HG03342 (cell line): ENCODE measurements at regions not wholly inside any gene's neighbourhood (a gene's known extent, or its start where the extent isn't known, plus 50 kb on each side); places are given as distances from the start of the nearest gene placed in this dataset.

Source experiments
- ATAC-seq: cut with Tn5 transposase; IDR thresholded peaks from one replicate; pipeline ENCODE4 v1.9.1; 2021; ENCODE audit warnings: mild to moderate bottlenecking, moderate library complexity; ENCODE audit not compliant: unreplicated experiment

GRCh38 chr4:162659716-162660115 is 495.9 kb upstream of the FSTL5 start:
- ATAC-seq: no peak

DNA sequence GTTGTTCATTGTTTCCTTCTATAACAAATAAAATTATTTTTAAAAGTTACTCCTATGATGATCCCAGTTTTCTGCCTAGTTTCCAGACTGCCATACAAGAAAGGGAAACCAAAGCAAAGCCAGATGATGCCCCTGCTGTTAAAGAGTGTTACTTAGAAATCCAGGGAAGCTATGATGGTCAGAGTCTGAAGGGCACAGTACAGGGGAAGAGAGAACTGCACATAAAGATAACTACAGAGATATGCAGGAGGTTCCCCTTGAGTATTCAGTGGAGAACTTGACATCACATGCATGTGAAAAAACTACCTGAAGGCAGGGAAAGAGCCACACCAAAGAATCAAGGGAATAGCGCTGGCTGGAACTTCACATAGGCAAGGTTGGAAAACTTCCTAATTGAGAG is 494.2 kb upstream of the FSTL5 start:
- no peak for ATAC-seq

GRCh38 chr4:162650166-162650565 is 486.4 kb upstream of the FSTL5 start:
- ATAC-seq: no peak

DNA sequence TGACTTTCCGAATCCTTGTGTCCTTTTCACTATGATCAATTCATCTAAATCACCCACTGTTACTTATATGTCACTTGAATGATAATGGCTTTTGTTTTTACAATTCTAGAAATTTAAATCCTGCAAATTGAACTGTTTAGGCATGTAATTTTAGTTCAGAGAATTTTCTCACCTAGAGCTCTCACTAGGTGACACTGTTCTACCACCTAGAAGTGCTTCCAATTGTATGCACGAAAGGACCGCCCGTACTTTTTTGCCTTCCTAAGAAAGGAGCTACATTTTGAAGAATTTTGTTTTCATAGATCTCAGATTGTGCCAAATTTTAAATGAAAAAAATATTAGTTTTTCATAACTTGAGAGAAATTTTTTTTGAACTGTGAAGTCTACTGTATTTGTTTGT is 481.6 kb upstream of the FSTL5 start:
- ATAC-seq: no peak

- ATAC-seq: no peak
These were observed 480.5 kb upstream of the FSTL5 start for GRCh38 chr4:162644346-162644745.

- no peak for ATAC-seq
These were observed 476.4 kb upstream of the FSTL5 start for GRCh38 chr4:162640152-162640551.

DNA sequence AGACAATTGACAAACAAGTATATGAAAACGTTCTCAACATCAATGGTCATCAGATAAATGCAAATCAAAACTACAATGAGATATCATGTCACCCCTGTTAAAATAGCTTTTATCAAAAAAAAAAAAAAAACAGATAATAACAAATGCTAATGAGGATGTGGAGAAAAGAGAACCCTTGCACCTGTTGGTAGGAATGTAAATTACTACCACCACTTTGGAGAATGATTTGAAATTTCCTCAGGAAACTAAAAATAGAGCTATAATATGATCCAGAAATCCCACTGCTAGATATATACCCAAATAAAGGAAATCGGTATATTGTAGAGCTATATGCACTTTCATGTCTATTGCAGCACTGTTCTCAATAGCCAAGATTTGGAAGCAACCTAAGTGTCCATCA is 470.6 kb upstream of the FSTL5 start:
- ATAC-seq: no peak

GRCh38 chr4:162622664-162623063 is 458.9 kb upstream of the FSTL5 start:
- no peak for ATAC-seq

DNA sequence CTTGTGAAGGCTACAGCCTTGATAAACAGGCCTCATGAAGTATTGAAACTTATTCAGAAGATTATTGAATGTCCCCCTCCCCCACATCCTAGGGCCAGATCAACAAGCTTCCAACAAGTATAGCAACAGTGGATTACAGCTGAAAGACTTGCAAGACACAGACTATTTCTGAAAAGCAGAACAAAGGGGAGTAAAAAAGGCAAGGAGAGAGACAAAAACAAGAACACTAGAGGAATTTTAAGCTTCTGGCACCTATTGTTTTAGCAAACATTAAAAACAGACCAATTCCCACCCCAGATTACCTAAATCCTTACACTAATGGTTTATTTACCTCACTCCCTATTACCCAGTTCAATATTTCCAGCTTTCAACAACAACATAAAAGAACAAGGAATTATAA is 446.3 kb upstream of the FSTL5 start:
- no peak for ATAC-seq

- ATAC-seq: no peak
These were observed 422.5 kb upstream of the FSTL5 start for GRCh38 chr4:162586266-162586665.

DNA sequence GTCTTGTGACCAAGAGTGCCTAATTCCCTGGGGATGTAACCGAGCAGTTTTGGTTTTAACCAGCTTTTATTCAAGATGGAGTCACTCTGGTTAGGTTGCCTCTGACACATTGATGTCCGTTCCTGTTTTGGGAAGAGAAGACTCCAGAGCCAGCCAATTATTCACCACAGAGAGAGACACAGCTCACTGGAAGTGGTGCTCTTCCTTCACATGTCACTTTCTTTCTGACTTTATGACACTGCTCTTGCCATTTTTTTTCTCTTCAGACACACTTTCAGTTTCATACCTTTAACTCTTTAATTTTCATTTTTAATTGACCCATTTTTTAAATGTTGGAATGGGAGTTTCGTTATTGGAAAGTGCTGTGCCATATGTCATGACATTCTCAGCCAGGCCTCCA is 418.4 kb upstream of the FSTL5 start:
- no peak for ATAC-seq

DNA sequence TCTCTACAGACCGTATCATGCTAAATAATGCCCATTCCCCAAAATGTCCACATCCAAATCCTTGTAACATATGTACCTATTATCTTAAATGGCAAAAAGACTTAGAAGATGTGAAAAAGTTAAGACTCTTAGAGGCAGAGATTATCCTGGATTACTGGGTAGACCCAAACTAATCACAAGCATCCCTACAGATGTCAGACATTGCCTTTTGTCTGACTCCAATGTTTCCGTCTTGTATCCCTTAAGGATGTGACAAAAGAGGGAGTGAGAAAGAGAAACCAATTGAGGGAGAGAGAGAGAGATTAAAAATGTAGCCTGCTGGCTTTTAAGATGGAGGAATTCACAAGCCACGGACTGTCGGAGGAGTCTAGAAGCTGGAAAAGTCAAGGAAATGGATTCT is 401.9 kb upstream of the FSTL5 start:
- no peak for ATAC-seq

- ATAC-seq: no peak
These were observed 396.3 kb upstream of the FSTL5 start for GRCh38 chr4:162560073-162560472.

DNA sequence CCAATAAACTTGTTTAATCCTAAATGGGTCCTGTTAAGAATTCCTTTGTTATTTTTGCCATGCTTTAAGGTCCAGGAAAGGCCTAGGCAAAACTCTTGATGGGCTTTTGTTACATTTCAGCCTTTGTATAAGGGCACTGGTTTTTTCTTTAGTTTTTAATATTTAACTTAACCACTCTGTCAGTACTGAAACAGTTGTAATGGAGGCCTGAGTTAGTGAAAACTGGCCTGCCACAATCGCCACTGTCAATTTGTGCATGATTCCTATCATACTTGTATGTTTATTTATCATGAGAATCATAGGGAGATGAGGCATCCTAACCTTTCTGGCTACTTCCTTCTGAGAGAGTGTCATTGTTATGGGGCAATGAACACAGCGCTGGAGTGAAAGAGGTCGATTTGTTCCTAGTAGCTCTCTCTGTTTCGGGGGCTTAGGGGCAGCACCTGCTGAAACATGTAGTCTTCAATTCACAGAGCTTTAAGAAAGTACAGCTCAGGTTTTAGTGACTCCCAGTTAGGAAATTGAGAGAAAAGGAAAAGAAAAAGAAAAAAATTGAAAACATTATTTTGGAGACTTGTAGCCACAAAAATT is 393.8 kb upstream of the FSTL5 start:
- ATAC-seq: no peak

- no peak for ATAC-seq
These were observed 371.3 kb upstream of the FSTL5 start for GRCh38 chr4:162535121-162535520.

- ATAC-seq: no peak
These were observed 359.4 kb upstream of the FSTL5 start for GRCh38 chr4:162523171-162523570.

DNA sequence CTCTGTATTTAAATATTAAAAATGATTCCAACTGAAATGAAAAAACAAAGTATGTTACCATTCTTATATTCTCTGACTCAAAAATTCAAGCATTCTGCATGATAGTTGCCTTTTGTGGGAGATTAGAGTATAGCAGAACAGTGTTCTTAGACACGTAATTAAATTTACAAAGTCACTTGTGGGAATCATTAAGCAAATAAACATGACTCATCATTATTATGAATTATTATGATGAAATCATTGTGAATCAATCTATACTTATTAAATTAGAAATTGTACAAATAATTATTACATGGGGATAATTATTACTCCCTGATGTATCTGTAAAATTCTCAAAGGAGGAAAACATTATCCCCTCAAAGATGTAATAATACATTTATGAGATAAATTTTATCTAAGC is 358.9 kb upstream of the FSTL5 start:
- no peak for ATAC-seq

GRCh38 chr4:162510937-162511336 is 347.1 kb upstream of the FSTL5 start:
- no peak for ATAC-seq

GRCh38 chr4:162510115-162510514 is 346.3 kb upstream of the FSTL5 start:
- ATAC-seq: no peak

DNA sequence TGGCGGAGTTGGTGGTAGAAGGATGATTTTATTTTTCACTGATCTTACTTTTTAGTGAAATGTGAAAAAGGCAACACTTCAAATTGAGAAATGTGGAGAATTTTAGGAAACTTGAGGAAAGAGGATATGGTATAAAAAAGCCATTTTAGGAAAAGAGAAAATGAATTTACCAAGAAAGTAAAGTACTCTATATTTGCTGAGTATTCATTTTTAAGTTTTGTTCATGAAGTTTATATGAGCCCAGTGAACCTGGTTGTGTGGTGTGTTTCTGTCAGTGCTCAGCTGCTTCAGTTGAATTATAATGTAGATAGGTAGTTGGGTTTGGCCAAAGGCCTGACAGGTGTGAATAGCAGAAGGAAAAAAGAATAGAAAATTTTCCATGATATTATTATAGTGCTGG is 345.5 kb upstream of the FSTL5 start:
- no peak for ATAC-seq

GRCh38 chr4:162506253-162506652 is 342.5 kb upstream of the FSTL5 start:
- ATAC-seq: no peak

DNA sequence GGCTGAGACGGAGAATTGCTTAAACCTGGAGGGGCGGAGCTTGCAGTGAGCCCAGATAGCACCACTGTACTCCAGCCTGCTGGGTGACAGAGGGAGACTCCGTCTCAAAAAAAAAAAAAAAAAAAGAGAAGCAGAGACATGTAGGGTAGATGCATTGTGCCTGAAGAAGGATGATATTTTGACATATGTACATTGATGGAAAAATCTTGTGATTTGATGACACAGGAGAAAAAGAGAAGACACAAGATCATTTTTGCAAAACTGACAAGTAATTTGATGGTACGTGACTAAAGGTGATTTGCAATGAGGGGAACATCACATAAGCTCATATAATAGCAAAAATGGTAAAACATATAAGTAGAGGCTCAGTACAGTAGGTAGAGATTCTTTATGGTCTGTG is 340.1 kb upstream of the FSTL5 start:
- no peak for ATAC-seq

GRCh38 chr4:162502109-162502508 is 338.3 kb upstream of the FSTL5 start:
- no peak for ATAC-seq

- ATAC-seq: peak; percentile 51
These were observed 335.7 kb upstream of the FSTL5 start for GRCh38 chr4:162499478-162499877.
